K562 (cell line): ENCODE measurements at regions not wholly inside any gene's neighbourhood (a gene's known extent, or its start where the extent isn't known, plus 50 kb on each side); places are given as distances from the start of the nearest gene placed in this dataset.

Source experiments
- ATAC-seq: fragments of 200-7000 bp; cut with Tn5 transposase; 3 replicates; pipeline ENCODE4 v1.9.1; 2020; ENCODE audit warnings: moderate library complexity
- BruUV-seq: library from RNA; stranded (reverse); fragments of 400-500 nt; replicated peaks from 2 replicates; lab custom pipeline; 2021; lab: Mats Ljungman, UMichigan
- CTCF ChIA-PET: fragments of 300-600 bp; formaldehyde crosslinking; extraction: SDS; loops from one replicate; lab custom pipeline; 2021; ENCODE audit warnings: low intra/inter-chr PET ratio; lab: Yijun Ruan, JAX
- POLR2A ChIA-PET: fragments of 300-600, 350-650 bp; sonication (Branson Sonifier 250); formaldehyde crosslinking; extraction: SDS; loops from one replicate; lab custom pipeline; 2021; ENCODE audit warnings: antibody characterized with exemption, inconsistent platforms; lab: Yijun Ruan, JAX
- DNase-seq, 4 experiments: peaks; one replicate each; pipeline versions ENCODE4 v3.0.0 to v3.0.0-alpha.2; 2011 to 2018; ENCODE audit warnings: low spot score in 3 of 4, mixed read lengths in 3 of 4; ENCODE audit errors: extremely low read depth in 1 of 4
- FAIRE-seq: peaks from 2 replicates; lab custom pipeline; 2011; peaks lifted over from hg19 to GRCh38; lab: Jason Lieb, UNC
- H2AFZ ChIP-seq: 2 replicates; pipeline ENCODE4 v1.6.0; 2011; ENCODE audit warnings: low read depth, low read length, control low read depth, inconsistent platforms
- H3K27ac ChIP-seq: fragments of 200-600 bp; 3 replicates; pipeline ENCODE4 v1.8.0; 2011; ENCODE audit warnings: low read depth, mild to moderate bottlenecking, control low read depth, inconsistent platforms, low read length, moderate library complexity, mixed read lengths; ENCODE audit errors: extremely low read depth
- H3K27me3 ChIP-seq, 2 experiments: fragments of 300-600 bp in 1 of 2; 2 replicates in 1 of 2; 3 replicates in 1 of 2; pipeline versions ENCODE4 v1.6.0 to v1.8.0; 2011; ENCODE audit warnings: inconsistent platforms in 2 of 2, low read length in 2 of 2, mild to moderate bottlenecking in 1 of 2, mixed read lengths in 1 of 2, moderate library complexity in 1 of 2; ENCODE audit not compliant: control insufficient read depth in 2 of 2, insufficient read depth in 2 of 2
- H3K36me3 ChIP-seq: fragments of 300-600 bp; 3 replicates; pipeline ENCODE4 v1.8.0; 2011; ENCODE audit warnings: mild to moderate bottlenecking, low read length, inconsistent platforms; ENCODE audit not compliant: control insufficient read depth, insufficient read depth
- H3K4me1 ChIP-seq, 2 experiments: fragments of 200-600 bp in 1 of 2; replicated peaks in 1 of 2; 2 replicates in 1 of 2; 3 replicates in 1 of 2; pipeline versions ENCODE4 v1.5.1 to v1.8.0; 2011; ENCODE audit warnings: inconsistent platforms in 2 of 2, low read length in 2 of 2, mild to moderate bottlenecking in 1 of 2, mixed read lengths in 1 of 2, moderate library complexity in 1 of 2; ENCODE audit not compliant: control insufficient read depth in 2 of 2, insufficient read depth in 2 of 2
- H3K4me2 ChIP-seq: 2 replicates; pipeline ENCODE4 v1.6.1; 2011; ENCODE audit warnings: low read length, control low read depth, inconsistent platforms, mixed read lengths; ENCODE audit not compliant: insufficient read depth
- H3K4me3 ChIP-seq: fragments of 200-600 bp; sonication (generic), shearing (Covaris generic); 2 replicates; pipeline ENCODE4 v1.5.1; 2016; ENCODE audit warnings: control low read depth, inconsistent platforms
- H3K79me2 ChIP-seq: fragments of 200-600 bp; 3 replicates; pipeline ENCODE4 v1.8.0; 2011; ENCODE audit warnings: low read length, inconsistent platforms; ENCODE audit not compliant: control insufficient read depth, insufficient read depth
- H3K9ac ChIP-seq, 2 experiments: 2 replicates each; pipeline versions ENCODE4 v1.6.0 to v1.6.1; 2011; ENCODE audit warnings: low read depth in 2 of 2, low read length in 2 of 2, control low read depth in 1 of 2, inconsistent platforms in 1 of 2, mild to moderate bottlenecking in 1 of 2, mixed read lengths in 1 of 2; ENCODE audit not compliant: insufficient read depth in 1 of 2
- H3K9me1 ChIP-seq: one replicate; pipeline ENCODE4 v1.6.0; 2011; ENCODE audit warnings: inconsistent platforms, mild to moderate bottlenecking, low read length, moderate library complexity; ENCODE audit not compliant: control insufficient read depth, insufficient read depth
- H3K9me3 ChIP-seq: replicated peaks from 2 replicates; pipeline ENCODE4 v1.5.1; 2011; ENCODE audit warnings: low read depth, low read length, inconsistent platforms; ENCODE audit not compliant: control insufficient read depth, insufficient read depth
- H4K20me1 ChIP-seq: replicated peaks from 2 replicates; pipeline ENCODE4 v1.6.1; 2011; ENCODE audit warnings: low read length, inconsistent platforms, mixed read lengths; ENCODE audit not compliant: control insufficient read depth, insufficient read depth
- ARNT ChIP-seq, 2 experiments: fragments of 450-650 bp; IDR thresholded peaks; 2 replicates each; pipeline ENCODE4 v1.6.1; 2016; ENCODE audit warnings: mild to moderate bottlenecking in 1 of 2
- BRF1 ChIP-seq: IDR thresholded peaks from 3 replicates; pipeline ENCODE4 v1.6.1; 2011; ENCODE audit warnings: borderline replicate concordance, mild to moderate bottlenecking; ENCODE audit not compliant: insufficient read length; ENCODE audit errors: extremely low read depth
- ETV1 ChIP-seq: fragments of 450-650 bp; conservative IDR thresholded peaks from 2 replicates; pipeline ENCODE4 v1.6.1; 2016; ENCODE audit warnings: missing genetic modification characterization, control low read depth, low read depth, missing compliant biosample characterization
- EWSR1 ChIP-seq: fragments of 450-650 bp; IDR thresholded peaks from 2 replicates; pipeline ENCODE4 v1.6.1; 2018; ENCODE audit warnings: borderline replicate concordance, mild to moderate bottlenecking, low read depth, moderate library complexity; ENCODE audit not compliant: partially characterized antibody
- MIER1 ChIP-seq: fragments of 450-650 bp; IDR thresholded peaks from 2 replicates; pipeline ENCODE4 v1.6.1; 2016; ENCODE audit warnings: antibody characterized with exemption, mild to moderate bottlenecking, low read depth
- NFIC ChIP-seq: fragments of 450-650 bp; IDR thresholded peaks from 2 replicates; pipeline ENCODE4 v1.6.1; 2017; ENCODE audit warnings: mild to moderate bottlenecking, inconsistent platforms
- PURB ChIP-seq: sonication (generic); formaldehyde crosslinking; IDR thresholded peaks from 2 replicates; pipeline ENCODE4 v1.9.0; 2021; ENCODE audit warnings: low read depth, mild to moderate bottlenecking, missing genetic modification reagents
- SRSF1 ChIP-seq: fragments of 200-400 bp; formaldehyde crosslinking; IDR thresholded peaks from 2 replicates; pipeline ENCODE4 v1.6.1; 2017; ENCODE audit warnings: mild to moderate bottlenecking, low read depth, low read length, moderate library complexity
- ZNF24 ChIP-seq: fragments of 450-650 bp; IDR thresholded peaks from 2 replicates; pipeline ENCODE4 v1.6.1; 2016
- WGBS: fragments of 100-300 bp; shearing (Covaris generic); methylation state at CpG from one replicate; pipeline ENCODE4 v1.1.6; 2016; ENCODE audit warnings: low coverage, mixed read lengths; ENCODE audit not compliant: insufficient coverage; ENCODE audit errors: missing lambda C conversion rate; 5-methylcytosine and 5-hydroxymethylcytosine counted together
- in situ Hi-C: fragments of 300-500 bp; cut with MboI; formaldehyde crosslinking; loops from 4 replicates; pipeline ENCODE4 v1.15.0; 2018; ENCODE audit warnings: inconsistent platforms, mixed read lengths
- intact Hi-C: fragments of 100-400 bp; cut with micrococcal nuclease; formaldehyde crosslinking; loops from 2 replicates; pipeline ENCODE4 v1.14.2; 2022

DNA sequence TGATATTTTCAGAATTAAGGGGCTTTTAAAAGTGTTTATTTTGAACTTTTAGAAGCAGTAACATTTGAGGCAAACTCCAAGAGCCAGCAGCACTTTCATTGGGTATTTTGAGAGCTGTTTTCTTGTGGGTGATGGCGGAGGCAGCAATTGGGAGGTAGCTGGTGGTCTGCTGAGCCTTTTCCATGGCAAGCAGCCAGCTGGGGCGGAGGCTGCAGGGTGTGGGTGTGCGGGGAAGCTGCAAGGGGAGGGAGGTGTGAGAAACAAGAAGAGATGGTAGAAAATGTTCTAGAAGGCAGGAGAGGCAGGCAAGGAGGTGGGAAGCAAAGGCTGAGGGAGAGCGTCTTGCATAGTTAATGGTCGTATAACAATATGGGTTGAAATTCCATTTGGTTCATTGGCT is 223.4 kb upstream of the HTR2A start:
- H3K4me2 ChIP-seq = no peak overlapping the region
- ChIA-PET CTCF (no interaction called here), POLR2A (no interaction called here)
- TF ChIP-seq ETV1 (tag) (no peak), ZNF24 (no peak), ARNT (IDR thresholded peaks at IDR 0.05) (no peak), BRF1 (no peak), SRSF1 (no peak), EWSR1 (no peak), MIER1 (no peak), PURB (CRISPR knock-in tag) (no peak), NFIC (peak; percentile 58)
- ATAC-seq = no peak
- H3K9ac ChIP-seq = no peak overlapping the region
- H3K4me1 ChIP-seq = peaks cover 0 to 17% of the 10 kb centered on the region in 2 experiments; a peak in 4 of 5 replicates
- no peak overlapping the region for H3K27ac ChIP-seq
- WGBS = 39% methylated on average over 5 of the region's 5 CpGs
- H3K9me3 ChIP-seq = no peaks in the 10 kb centered on the region
- no TSS peak for BruUV-seq
- DNase-seq = peak in 1 of 4 experiments; percentile 19
- no peaks in the 10 kb centered on the region for H3K36me3 ChIP-seq
- in situ Hi-C loops = no loop called here
- no peaks in the 10 kb centered on the region for H3K79me2 ChIP-seq
- H3K27me3 ChIP-seq = no peaks in the 10 kb centered on the region
- intact Hi-C loops = no loop called here
- no peaks in the 10 kb centered on the region for H4K20me1 ChIP-seq
- H3K9me1 ChIP-seq = no peaks in the 10 kb centered on the region
- H3K4me3 ChIP-seq = no peak overlapping the region
- FAIRE-seq = no peak
- no peak overlapping the region for H2AFZ ChIP-seq
